Effector memory CD4-positive, alpha-beta T cell (primary cell): ENCODE measurements at regions not wholly inside any gene's neighbourhood (a gene's known extent, or its start where the extent isn't known, plus 50 kb on each side); places are given as distances from the start of the nearest gene placed in this dataset.

Experiments
- DNase-seq, 3 donors: peaks; one replicate each; pipeline ENCODE4 v3.0.0-alpha.2; 2020
- H3K27ac ChIP-seq: 2 replicates; pipeline ENCODE4 v1.7.0; 2013; ENCODE audit warnings: mild to moderate bottlenecking, low read length, moderate library complexity; ENCODE audit not compliant: insufficient read depth, poor library complexity, severe bottlenecking
- H3K27me3 ChIP-seq: replicated peaks from 2 replicates; pipeline ENCODE4 v1.7.0; 2013; ENCODE audit warnings: mild to moderate bottlenecking, low read length; ENCODE audit not compliant: insufficient read depth, control insufficient read depth, poor library complexity, severe bottlenecking
- H3K36me3 ChIP-seq: 2 replicates; pipeline ENCODE4 v1.7.0; 2013; ENCODE audit warnings: mild to moderate bottlenecking, low read length, moderate library complexity; ENCODE audit not compliant: control insufficient read depth, insufficient read depth
- H3K4me1 ChIP-seq: 2 replicates; pipeline ENCODE4 v1.7.0; 2013; ENCODE audit warnings: low read length, mild to moderate bottlenecking; ENCODE audit not compliant: control insufficient read depth, insufficient read depth, poor library complexity, severe bottlenecking
- H3K4me3 ChIP-seq: 2 replicates; pipeline ENCODE4 v1.7.0; 2013; ENCODE audit warnings: low read length, low read depth, mild to moderate bottlenecking; ENCODE audit not compliant: insufficient read depth, poor library complexity, severe bottlenecking
- H3K9me3 ChIP-seq: 2 replicates; pipeline ENCODE4 v1.7.0; 2013; ENCODE audit warnings: mild to moderate bottlenecking, low read length, moderate library complexity; ENCODE audit not compliant: control insufficient read depth

DNA sequence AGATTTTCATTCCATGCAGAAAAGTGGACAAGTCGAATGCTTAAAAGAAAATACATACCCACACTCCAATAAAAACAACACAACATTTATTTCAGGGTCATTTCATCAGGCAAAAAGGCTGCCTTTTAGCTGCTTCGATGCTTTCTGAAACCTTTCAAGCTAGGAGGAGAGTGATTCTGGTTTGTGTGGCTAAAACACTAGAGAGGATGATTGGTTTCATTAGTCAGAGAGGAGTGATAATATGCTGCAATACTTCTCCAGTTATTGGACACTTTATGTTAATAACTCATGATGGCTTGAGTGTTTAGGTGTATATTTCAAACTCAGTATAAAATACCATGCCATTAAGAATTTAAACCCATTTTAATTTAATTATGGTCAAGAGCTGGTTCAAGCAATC lies 614.0 kb downstream of the SLC4A3 start:
- Histone ChIP-seq H3K4me3 (no peak overlapping the region), H3K27me3 (no peaks in the 10 kb centered on the region), H3K27ac (no peak overlapping the region), H3K9me3 (no peaks in the 10 kb centered on the region), H3K36me3 (no peaks in the 10 kb centered on the region), H3K4me1 (no peaks in the 10 kb centered on the region)
- DNase-seq: no peak

DNA sequence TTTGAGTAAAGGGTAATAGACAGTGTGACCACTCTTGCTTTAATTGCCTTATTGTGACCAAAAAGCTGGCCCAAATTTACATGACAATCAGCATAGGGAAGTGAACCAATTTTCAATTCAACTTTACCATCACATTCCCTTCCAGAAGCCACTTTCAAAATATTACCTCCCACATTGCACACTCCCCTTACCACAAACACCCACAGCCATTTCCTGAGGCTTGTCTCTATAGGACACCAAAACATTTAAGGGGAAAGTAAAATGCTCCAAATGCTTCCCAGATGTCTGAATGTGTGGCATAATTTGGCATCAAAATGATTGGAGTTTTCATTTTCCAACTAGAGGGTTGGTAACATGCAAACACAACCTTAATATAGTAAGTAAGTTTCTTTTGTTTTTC lies 616.1 kb downstream of the SLC4A3 start:
- no peak for DNase-seq
- no peaks in the 10 kb centered on the region for H3K36me3 ChIP-seq
- no peak overlapping the region for H3K4me3 ChIP-seq
- H3K4me1 ChIP-seq: no peaks in the 10 kb centered on the region
- no peaks in the 10 kb centered on the region for H3K27me3 ChIP-seq
- H3K27ac ChIP-seq: no peak overlapping the region
- no peaks in the 10 kb centered on the region for H3K9me3 ChIP-seq

DNA sequence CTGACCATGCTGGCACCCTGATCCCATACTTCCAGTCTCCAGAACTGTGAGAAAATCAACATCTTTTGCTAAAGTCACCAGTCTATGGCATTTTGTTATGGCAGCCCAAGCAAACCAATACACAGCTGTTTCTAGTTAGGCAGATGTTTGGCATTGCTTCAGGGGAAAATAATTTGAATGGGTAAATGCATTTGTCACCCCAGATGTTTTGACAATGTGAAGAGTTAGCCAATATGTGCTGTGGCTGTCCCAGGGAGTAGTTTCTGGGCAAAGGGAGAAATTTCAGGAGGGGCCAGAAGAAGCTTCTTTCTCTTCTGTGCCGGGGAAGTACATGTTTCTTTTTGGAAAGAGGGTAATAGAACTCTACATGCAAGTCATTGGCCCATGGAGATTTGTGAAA lies 619.0 kb downstream of the SLC4A3 start:
- H3K36me3 ChIP-seq: no peaks in the 10 kb centered on the region
- no peaks in the 10 kb centered on the region for H3K9me3 ChIP-seq
- no peaks in the 10 kb centered on the region for H3K27me3 ChIP-seq
- no peaks in the 10 kb centered on the region for H3K4me1 ChIP-seq
- DNase-seq: no peak
- no peak overlapping the region for H3K27ac ChIP-seq
- no peak overlapping the region for H3K4me3 ChIP-seq

DNA sequence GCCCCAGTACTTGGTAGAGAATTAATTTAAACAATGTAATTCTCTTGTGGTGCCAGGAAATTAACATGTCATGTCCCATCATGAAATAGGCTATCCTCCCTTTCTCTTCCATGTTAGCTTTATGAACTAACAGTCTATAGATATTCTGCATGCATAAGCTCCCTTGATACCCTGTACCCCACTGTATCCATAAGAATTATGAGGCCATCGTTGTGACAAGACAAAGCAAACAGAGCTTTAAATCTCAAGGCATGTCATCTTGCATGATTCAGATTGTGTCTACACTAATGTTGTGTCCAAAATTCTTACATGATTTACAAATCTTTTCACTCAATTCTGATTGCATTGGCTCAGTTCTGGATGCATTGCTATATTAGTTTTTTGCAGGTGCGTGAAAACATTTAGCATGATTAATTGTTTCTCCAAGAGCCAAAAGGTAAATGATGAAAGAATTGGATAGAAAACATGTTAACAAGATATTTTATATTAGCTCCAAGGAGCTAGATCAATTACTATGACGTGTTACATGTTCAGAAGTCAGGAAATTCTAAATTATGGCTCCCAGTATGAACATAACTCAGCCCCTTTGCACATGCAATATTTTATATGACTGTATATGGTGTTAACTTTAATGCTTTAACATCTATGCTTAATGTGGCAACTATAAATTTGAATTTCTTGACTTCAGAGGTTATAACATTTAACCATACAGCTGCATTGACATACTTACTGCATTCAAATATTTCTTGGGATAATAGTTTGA lies 620.3 kb downstream of the SLC4A3 start:
- no peaks in the 10 kb centered on the region for H3K9me3 ChIP-seq
- no peak for DNase-seq
- no peak overlapping the region for H3K27ac ChIP-seq

DNA sequence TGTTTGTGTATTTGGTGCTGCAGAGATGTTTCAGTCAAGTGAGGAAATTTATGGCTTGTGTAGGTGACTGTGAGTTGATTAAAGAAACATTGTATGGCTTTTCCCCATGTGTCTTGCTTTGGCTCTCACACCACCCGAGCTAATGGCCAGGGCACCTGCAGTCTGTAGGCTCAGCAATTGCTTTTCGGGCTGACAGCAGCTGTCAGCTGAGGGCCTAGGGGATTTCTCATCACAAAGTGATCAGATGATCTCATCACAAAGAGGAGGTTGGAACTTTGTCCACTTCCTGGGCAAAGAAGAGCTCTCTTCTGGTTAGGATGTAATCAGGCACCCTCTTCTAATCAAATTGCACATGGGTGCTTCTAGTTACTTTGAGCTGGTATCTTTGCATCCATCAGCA lies 632.2 kb downstream of the SLC4A3 start:
- Histone ChIP-seq H3K4me3 (no peak overlapping the region), H3K27me3 (no peaks in the 10 kb centered on the region), H3K36me3 (no peaks in the 10 kb centered on the region), H3K4me1 (no peaks in the 10 kb centered on the region), H3K27ac (no peak overlapping the region), H3K9me3 (no peaks in the 10 kb centered on the region)
- no peak for DNase-seq

More for the DNA sequence above, 620.3 kb downstream of the SLC4A3 start:
- Histone ChIP-seq H3K4me1 (no peaks in the 10 kb centered on the region), H3K36me3 (no peaks in the 10 kb centered on the region), H3K4me3 (no peak overlapping the region), H3K27me3 (no peaks in the 10 kb centered on the region)

DNA sequence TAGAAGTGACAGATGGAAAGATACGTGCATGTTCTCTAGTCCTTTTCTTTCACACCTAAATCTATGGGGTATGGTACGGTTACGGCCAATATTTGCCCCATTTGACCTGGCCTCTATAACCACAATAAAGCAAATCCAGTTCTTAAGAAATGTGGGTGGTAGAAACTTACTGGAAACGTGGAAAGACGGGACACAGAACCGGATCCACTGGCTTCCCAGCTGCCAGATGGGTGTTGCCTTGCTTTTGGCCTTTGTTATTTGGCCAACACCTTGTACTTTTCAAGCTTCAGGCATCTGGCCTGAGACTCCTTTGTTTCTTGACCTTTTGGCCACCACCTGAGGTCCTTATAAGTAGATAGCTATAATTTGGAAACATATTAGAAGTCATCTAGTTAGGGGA lies 635.9 kb downstream of the SLC4A3 start:
- H3K27me3 ChIP-seq: no peaks in the 10 kb centered on the region
- H3K4me1 ChIP-seq: no peaks in the 10 kb centered on the region
- no peak overlapping the region for H3K27ac ChIP-seq
- no peak overlapping the region for H3K4me3 ChIP-seq
- DNase-seq: no peak
- no peaks in the 10 kb centered on the region for H3K9me3 ChIP-seq
- no peaks in the 10 kb centered on the region for H3K36me3 ChIP-seq

DNA sequence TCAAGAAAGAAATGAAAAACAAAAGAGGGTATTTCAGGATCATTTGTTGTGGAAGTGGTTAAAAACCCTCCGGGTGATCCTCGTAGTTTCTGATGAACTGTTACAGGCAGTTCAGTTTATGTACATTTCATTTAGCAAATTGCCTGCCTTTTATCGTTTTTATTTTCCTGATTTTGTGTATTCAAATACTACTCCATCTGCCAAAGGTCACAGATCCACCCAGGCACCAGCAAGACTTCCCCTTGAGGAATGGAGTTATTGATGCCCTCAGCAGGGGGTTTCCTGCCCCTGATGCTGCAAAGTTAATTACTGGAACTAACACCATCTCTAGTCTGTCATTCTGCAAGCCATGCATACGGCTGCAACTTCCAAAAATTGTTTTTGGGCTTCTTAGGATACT lies 641.9 kb downstream of the SLC4A3 start:
- Histone ChIP-seq H3K27me3 (no peaks in the 10 kb centered on the region), H3K27ac (no peak overlapping the region), H3K9me3 (no peaks in the 10 kb centered on the region), H3K4me1 (no peaks in the 10 kb centered on the region), H3K4me3 (no peak overlapping the region), H3K36me3 (no peaks in the 10 kb centered on the region)
- no peak for DNase-seq

DNA sequence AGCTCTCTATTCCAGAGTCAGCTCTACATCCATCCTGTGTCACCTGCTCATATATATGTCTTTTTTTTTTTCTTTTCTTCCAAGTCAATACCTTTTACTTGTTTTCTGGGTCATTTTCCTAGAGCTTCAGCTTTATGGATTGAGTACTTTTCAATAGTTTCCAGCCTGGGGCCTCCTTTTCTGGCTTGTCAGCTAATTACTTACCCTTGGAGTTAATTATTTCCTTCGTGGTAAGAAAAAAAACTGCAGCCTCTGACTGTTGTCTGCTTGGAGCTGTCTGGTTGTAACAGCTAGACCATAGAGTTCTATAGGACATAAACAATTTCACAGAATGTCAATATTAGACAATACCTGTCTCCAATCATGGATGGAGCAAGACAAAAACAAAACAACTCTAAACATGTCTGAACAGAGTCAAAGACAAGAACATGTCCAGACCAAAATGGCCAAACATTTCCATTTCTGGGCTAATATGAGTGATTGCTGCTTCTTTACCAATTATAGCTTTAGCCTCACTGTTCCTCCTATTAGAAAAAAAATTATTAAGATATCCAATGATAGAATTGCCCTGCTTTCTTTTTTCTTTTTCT lies 643.1 kb downstream of the SLC4A3 start:
- Histone ChIP-seq H3K27me3 (no peaks in the 10 kb centered on the region), H3K9me3 (no peaks in the 10 kb centered on the region), H3K36me3 (no peaks in the 10 kb centered on the region), H3K4me1 (no peaks in the 10 kb centered on the region), H3K27ac (no peak overlapping the region), H3K4me3 (no peak overlapping the region)
- DNase-seq: no peak

DNA sequence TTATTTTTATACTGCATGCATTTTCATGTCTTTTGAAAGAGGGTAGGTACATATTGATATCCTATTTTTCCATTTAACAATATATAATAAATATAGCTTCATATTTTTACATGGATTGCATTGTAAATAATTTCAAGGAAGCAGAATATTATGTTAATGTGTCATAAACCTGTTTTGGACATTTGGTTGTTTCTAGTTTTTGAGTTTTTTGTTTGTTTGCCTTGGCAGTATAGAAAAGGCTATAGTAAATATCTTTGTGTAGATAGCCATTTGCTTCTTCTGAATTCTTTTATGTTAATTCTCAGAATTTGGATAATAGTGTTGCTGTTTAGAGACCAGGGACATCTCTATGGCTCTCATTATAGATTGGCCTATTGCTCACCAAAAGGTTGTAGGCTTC lies 645.2 kb downstream of the SLC4A3 start:
- Histone ChIP-seq H3K36me3 (no peaks in the 10 kb centered on the region), H3K27ac (no peak overlapping the region), H3K27me3 (no peaks in the 10 kb centered on the region), H3K4me3 (no peak overlapping the region), H3K4me1 (no peaks in the 10 kb centered on the region), H3K9me3 (no peaks in the 10 kb centered on the region)
- no peak for DNase-seq

DNA sequence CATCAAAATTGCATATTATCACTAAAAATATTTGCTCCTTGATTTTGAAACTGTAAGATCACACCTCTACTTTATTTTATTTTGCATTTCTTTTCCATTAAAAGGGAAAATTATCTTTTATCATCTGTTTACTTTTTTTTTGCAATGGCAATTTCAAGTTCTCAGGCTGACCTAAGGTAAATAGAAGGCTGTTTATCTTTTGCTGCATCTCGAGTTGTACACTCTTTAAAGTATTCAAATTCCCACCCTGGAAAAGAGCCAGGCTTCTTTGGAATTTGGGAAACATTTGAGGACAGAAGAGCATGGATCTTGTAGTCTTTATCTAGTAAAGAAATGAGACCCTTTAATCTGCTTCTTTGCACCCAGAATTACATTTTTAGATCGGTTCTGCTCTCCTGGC lies 645.7 kb downstream of the SLC4A3 start:
- Histone ChIP-seq H3K9me3 (no peaks in the 10 kb centered on the region), H3K4me3 (no peak overlapping the region), H3K27me3 (no peaks in the 10 kb centered on the region), H3K27ac (no peak overlapping the region), H3K36me3 (no peaks in the 10 kb centered on the region), H3K4me1 (no peaks in the 10 kb centered on the region)
- no peak for DNase-seq
